NCI-H2107 treated with DMSO at 0.1 percent for 48 hours (cell line): ENCODE measurements at regions not wholly inside any gene's neighbourhood (a gene's known extent, or its start where the extent isn't known, plus 50 kb on each side); places are given as distances from the start of the nearest gene placed in this dataset.
A peak's percentile ranks its signal among the peaks of the same experiment; 100 is the strongest.
"Not testable (repeated sequence)": the region's sequence is repeated elsewhere in the genome, so short reads cannot be mapped to it uniquely, and the experiment has no call there.

ENCODE experiments used
- DNase-seq: peaks from one replicate; lab custom pipeline; 2025; ENCODE audit not compliant: unreplicated experiment; lab: John Stamatoyannopoulos, UW

GRCh38 chr9:95391271-95391670 lies 73.8 kb upstream of the FANCC start:
- DNase-seq: not testable (repeated sequence)

DNA sequence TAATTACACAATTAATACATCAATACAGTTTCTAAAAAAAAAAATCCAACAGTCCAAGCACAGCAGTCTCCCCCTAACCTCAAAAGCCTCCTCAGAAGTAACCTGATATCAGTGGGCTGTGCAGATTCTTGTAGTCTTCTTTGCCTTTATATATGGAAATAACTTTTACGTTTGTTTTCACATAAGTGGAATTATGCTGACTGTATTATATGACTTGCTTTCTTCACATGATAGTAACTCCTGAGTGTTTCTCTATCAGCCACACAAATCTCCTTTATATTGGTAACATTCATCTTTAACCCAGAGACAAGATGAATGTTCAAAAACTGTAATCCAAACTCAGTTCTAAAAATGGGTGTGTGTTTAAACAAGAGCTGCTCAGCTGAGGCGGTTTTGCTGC lies 71.9 kb upstream of the FANCC start:
- no peak for DNase-seq

DNA sequence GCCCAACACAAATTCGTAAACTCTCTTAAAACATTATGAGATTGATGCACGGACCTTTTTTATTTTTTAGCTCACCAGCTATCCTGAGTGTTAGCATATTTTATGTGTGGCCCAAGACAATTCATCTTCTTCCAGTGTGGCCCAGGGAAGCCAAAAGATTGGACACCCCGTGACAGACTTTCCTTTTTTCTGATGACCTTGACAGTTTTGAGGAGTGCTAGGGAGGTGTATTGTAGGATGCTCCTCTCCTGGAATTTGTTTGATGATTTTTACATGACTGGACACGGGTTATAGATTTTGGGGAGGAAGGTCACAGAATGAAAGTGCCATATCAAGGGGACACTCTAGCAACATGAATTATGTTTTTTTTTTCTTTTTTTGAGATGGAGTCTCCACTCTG lies 69.3 kb upstream of the FANCC start:
- DNase-seq: no peak

DNA sequence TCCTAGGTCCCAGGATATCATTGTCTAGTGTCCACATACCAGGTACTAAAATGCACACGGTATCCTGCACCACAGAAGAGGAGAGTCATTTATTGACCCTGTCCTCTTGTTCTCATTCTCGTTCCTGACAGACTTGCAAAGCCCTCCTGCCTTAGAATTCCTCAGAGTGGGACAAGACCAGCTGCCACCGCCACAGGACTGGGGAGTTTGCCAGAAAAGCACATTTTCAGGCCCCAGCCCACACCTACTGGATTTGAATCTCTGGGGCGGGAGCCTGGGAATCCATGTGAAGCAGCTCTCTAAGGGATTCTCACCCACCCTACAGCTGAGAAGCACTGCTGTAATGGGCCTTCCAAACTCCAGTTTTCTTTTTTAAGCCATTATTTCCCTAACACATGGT lies 68.0 kb upstream of the FANCC start:
- no peak for DNase-seq

GRCh38 chr9:95383845-95384244 lies 66.3 kb upstream of the FANCC start:
- no peak for DNase-seq

DNA sequence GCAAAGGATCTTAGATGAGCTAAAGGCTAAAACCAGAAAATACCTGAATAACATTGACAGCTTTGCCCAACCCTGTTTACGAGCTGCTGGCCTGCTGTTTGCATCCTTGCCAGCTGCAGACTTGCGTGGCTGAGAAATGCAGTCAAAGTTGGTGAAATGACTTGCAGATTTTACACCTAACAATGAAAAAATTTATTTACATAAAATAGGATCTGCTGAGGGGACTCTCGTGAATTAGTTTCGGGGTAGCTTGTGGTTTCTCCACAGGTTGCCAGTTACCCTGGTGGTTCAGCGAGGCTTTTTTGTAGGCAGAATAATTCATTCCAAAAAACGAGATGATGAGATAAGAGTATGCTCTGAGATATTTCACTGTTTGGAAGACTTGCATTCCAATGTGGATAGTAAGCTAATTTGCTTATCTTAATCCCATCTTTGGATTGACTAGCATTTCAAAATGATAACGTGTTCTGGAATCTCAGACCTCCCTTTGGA lies 65.7 kb upstream of the FANCC start:
- DNase-seq: no peak

DNA sequence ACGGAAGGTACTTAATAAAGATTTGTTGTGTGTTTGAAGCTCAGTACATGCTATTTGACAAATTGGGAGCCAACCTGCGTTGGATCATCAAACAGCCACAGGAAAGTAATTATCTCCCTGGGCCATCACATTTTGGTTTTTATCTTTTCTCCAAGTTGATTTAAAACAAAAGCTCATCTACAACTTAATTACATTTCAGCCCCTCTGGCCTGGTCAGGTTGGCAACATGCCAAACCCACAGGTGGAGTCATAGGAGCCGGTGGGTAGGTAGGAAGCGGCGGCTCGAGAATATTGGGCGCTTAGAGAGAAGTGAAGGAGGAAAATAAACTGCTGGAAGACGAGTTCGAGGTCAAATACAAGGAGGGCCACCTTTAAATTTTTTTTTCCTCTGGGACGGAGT lies 64.9 kb upstream of the FANCC start:
- DNase-seq: no peak

- no peak for DNase-seq
These were observed 63.7 kb upstream of the FANCC start for GRCh38 chr9:95381221-95381620.

DNA sequence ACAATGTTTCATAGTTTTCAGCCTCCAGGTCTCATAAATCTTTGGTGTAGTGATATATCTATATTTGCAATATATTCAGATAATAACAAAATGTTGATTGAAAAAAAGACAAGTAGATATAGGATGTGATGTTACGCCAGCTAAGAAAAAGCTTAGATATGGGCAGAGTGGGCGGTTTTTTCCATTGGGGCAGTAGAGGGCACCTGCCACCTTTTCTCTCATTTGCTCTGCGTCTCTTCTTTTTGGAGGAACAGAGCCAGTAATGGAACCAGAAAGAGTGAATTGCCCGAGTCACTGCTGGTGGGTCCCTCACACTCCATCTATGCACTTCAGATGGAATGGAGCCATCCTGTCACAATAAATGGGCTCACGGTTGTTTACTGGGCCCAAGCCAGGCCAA lies 62.1 kb upstream of the FANCC start:
- no peak for DNase-seq

DNA sequence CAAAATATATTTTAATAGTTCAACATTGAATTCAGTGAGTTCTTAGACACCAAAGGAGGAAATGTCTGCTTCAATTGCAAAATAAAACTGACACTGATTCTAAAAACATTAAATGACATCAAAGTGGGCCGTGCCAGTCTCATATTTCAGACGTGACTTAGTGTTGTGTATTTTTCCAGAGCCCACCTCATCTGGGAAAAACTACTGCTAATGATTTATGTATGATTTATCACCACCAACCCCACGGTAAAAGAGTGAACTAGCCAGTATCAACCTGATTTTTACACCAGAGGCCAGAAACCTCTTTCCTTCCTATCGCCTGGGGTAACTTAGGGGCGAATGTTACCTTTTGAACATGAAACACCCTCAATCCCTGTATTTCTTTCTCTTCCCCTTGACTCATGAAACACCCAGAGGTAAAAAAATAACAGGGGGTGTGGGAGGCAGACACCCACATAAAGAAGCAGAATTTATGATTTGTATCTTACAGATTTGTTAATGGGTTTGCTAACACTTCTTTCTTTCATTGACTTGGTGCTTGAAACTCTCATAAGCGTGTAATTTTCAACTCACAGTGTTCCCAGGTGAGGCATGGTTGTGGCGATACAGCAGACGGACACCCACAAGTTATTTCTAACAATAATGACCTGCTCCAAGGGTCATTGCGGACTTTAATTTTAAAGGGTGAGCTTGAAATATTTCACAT lies 56.4 kb upstream of the FANCC start:
- DNase-seq: no peak

DNA sequence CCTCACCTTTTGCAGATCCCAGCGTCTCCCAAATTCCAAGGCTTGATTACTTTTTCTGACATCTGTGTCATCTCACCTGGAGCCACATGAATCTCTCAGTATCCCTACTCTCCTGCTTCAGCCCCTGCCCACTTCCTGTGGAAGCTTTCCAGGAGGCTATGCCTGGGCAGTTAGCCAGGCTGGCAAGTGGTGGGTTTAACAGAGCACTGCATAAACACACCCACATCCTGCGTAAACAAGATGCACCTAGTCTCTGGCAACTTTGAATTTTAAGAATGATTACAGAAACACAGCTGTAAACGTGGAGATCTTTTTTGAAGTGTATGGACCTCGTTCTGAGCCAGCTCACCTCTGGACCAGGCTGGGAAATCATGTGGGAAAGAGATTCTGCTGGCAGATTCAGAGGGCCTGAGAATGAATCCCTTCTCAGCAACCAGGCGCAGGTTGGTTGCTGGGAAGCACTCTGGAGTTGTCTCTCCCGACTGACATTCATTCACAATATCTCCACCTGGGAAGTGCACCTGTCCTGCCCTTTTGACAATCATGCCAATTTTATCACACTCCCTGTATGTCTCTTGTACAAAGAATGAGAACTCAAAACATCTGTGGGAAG lies 55.7 kb upstream of the FANCC start:
- peak; percentile 62 for DNase-seq

DNA sequence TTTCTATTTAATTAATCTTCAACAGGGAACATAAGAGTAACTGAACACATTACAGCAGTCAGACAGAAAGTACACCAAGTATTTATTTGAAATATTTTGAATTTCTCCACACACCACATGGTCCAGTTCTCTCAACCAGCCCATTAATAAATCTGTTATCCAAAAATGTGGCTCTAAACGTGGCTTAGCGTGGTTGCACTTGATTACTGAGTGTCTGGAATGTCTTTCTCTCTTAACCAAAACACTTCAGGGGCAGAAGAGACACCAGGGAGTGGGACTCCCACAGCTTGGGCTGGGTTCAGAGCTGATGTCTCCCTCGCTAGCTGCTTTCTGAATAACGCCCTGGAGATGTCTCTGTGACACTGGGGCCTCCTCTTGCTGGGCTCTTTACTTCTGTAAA lies 52.6 kb upstream of the FANCC start:
- no peak for DNase-seq

DNA sequence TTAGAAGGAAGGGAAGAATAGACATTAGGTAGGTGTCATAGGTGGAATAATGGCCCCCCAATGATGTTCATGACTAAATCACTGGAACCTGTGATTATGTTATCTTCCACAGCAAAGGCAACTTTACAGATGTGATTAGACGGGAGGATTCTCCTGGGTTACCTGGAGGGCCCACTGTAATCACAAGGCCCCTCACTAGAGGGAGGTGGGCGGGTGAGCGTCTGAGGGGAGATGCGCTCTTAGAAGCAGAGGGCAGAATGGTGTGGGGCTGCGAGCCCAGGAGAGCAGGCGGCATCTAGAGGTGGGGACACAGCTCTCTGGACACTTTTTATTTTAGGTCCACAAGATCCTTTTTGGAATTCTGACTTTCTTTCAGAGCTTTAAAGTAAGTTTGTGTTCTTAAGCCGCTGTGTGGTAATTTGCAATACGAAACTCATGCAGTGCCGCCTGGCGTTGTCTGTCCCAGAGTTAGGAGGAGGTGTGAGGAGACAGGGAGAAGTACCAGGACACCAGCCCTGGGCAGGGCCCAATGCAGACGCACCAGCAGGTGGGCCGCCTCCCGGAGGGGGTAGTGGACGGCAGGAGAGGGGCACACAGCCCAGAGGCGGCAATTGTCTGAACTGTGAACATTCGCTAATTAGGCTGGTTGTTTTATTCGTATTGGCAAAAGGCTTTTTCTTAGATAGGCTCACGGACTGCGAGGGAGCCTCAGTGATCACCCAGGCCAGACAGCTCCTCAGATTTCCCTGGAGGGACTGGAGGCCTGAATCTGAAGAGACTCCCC lies 51.1 kb upstream of the FANCC start:
- no peak for DNase-seq
